CD14-positive monocyte (primary cell): ENCODE measurements at regions not wholly inside any gene's neighbourhood (a gene's known extent, or its start where the extent isn't known, plus 50 kb on each side); places are given as distances from the start of the nearest gene placed in this dataset.

Experiments
- DNase-seq, 3 donors: peaks; one replicate each; pipeline ENCODE4 v3.0.0-alpha.2; 2011 to 2022
- H2AFZ ChIP-seq: 2 replicates; pipeline ENCODE4 v1.6.0; 2012; ENCODE audit warnings: mild to moderate bottlenecking, low read depth, low read length, inconsistent platforms; ENCODE audit not compliant: insufficient read depth, poor library complexity, severe bottlenecking
- H3K27ac ChIP-seq, 2 donors: 1 replicate in 1 of 2; 2 replicates in 1 of 2; pipeline ENCODE4 v1.5.1; 2012 to 2013; ENCODE audit warnings: low read length in 2 of 2, control low read depth in 1 of 2, inconsistent platforms in 1 of 2, low read depth in 1 of 2, mild to moderate bottlenecking in 1 of 2
- H3K27me3 ChIP-seq, 2 donors: one replicate each; pipeline versions ENCODE4 v1.6.0 to v1.6.1; 2011 to 2013; ENCODE audit warnings: low read length in 2 of 2; ENCODE audit not compliant: control insufficient read depth in 2 of 2, insufficient read depth in 2 of 2
- H3K36me3 ChIP-seq, 2 donors: replicated peaks in 1 of 2; 1 replicate in 1 of 2; 2 replicates in 1 of 2; pipeline versions ENCODE4 v1.5.1 to v1.6.1; 2012 to 2013; ENCODE audit warnings: low read length in 2 of 2, control low read depth in 1 of 2, inconsistent platforms in 1 of 2, mild to moderate bottlenecking in 1 of 2; ENCODE audit not compliant: insufficient read depth in 2 of 2, control insufficient read depth in 1 of 2
- H3K4me1 ChIP-seq, 2 donors: 1 replicate in 1 of 2; 2 replicates in 1 of 2; pipeline versions ENCODE4 v1.5.1 to v1.6.1; 2012 to 2013; ENCODE audit warnings: low read length in 2 of 2, control low read depth in 1 of 2, inconsistent platforms in 1 of 2, mild to moderate bottlenecking in 1 of 2, moderate library complexity in 1 of 2; ENCODE audit not compliant: insufficient read depth in 2 of 2, control insufficient read depth in 1 of 2
- H3K4me2 ChIP-seq: replicated peaks from 2 replicates; pipeline ENCODE3; 2012; ENCODE audit warnings: low read length, moderate library complexity, mild to moderate bottlenecking; ENCODE audit not compliant: poor library complexity, severe bottlenecking; ENCODE audit errors: extremely low read depth
- H3K4me3 ChIP-seq, 3 experiments: fragments of 200-600 bp in 1 of 3; sonication (generic) in 1 of 3; replicated peaks in 1 of 3; 1 replicate in 2 of 3; 2 replicates in 1 of 3; pipeline ENCODE4 v1.5.1; 2011 to 2013; ENCODE audit warnings: low read length in 3 of 3, mild to moderate bottlenecking in 3 of 3, control low read depth in 2 of 3, low read depth in 2 of 3, inconsistent platforms in 1 of 3, moderate library complexity in 1 of 3
- H3K79me2 ChIP-seq: 2 replicates; pipeline ENCODE4 v1.6.0; 2012; ENCODE audit warnings: mild to moderate bottlenecking, control low read depth, inconsistent platforms, low read length, moderate library complexity; ENCODE audit not compliant: insufficient read depth
- H3K9ac ChIP-seq: 2 replicates; pipeline ENCODE4 v1.6.0; 2017; ENCODE audit warnings: low read length, mild to moderate bottlenecking; ENCODE audit not compliant: insufficient read depth, poor library complexity, severe bottlenecking
- H3K9me3 ChIP-seq, 2 donors: replicated peaks in 1 of 2; 1 replicate in 1 of 2; 2 replicates in 1 of 2; pipeline versions ENCODE4 v1.5.1 to v1.6.1; 2012 to 2013; ENCODE audit warnings: low read length in 2 of 2, control low read depth in 1 of 2; ENCODE audit not compliant: control insufficient read depth in 1 of 2, insufficient read depth in 1 of 2
- H4K20me1 ChIP-seq: 2 replicates; pipeline ENCODE4 v1.6.0; 2012; ENCODE audit warnings: mild to moderate bottlenecking, low read length, control low read depth, moderate library complexity; ENCODE audit not compliant: insufficient read depth
- H3K27ac Mint-ChIP-seq, 7 donors: one replicate each; pipeline ENCODE4 v1.8.0; 2020; ENCODE audit warnings: mild to moderate bottlenecking in 7 of 7, mixed read lengths in 7 of 7, moderate library complexity in 6 of 7, inconsistent platforms in 2 of 7
- H3K27me3 Mint-ChIP-seq, 3 donors: one replicate each; pipeline ENCODE4 v1.8.0; 2021 to 2022; ENCODE audit warnings: low read depth in 3 of 3, mild to moderate bottlenecking in 3 of 3, mixed read lengths in 3 of 3, moderate library complexity in 3 of 3, inconsistent platforms in 1 of 3
- H3K36me3 Mint-ChIP-seq, 2 donors: one replicate each; pipeline ENCODE4 v1.8.0; 2020; ENCODE audit warnings: mixed read lengths in 2 of 2, inconsistent platforms in 1 of 2, mild to moderate bottlenecking in 1 of 2
- H3K4me1 Mint-ChIP-seq: one replicate; pipeline ENCODE4 v1.8.0; 2020; ENCODE audit warnings: mild to moderate bottlenecking, mixed read lengths
- H3K4me3 Mint-ChIP-seq, 2 donors: one replicate each; pipeline ENCODE4 v1.8.0; 2020; ENCODE audit warnings: mild to moderate bottlenecking in 2 of 2, mixed read lengths in 2 of 2, moderate library complexity in 1 of 2
- H3K9me3 Mint-ChIP-seq, 7 donors: one replicate each; pipeline ENCODE4 v1.8.0; 2020 to 2022; ENCODE audit warnings: mixed read lengths in 7 of 7, mild to moderate bottlenecking in 6 of 7, moderate library complexity in 6 of 7, inconsistent platforms in 2 of 7
- CTCF ChIP-seq: fragments of 200-600 bp; IDR thresholded peaks from one replicate; pipeline ENCODE4 v1.8.0; 2022; ENCODE audit warnings: antibody characterized with exemption, mild to moderate bottlenecking
- WGBS: methylation state at CpG from one replicate; pipeline ENCODE4 v1.1.5; 2013; ENCODE audit warnings: missing lambda C conversion rate; ENCODE audit not compliant: insufficient coverage; 5-methylcytosine and 5-hydroxymethylcytosine counted together
- intact Hi-C, 2 donors: fragments of 100-400 bp; cut with micrococcal nuclease; formaldehyde crosslinking; loops; one replicate each; pipeline versions ENCODE4 v1.15.0 to v1.15.1; 2023

DNA sequence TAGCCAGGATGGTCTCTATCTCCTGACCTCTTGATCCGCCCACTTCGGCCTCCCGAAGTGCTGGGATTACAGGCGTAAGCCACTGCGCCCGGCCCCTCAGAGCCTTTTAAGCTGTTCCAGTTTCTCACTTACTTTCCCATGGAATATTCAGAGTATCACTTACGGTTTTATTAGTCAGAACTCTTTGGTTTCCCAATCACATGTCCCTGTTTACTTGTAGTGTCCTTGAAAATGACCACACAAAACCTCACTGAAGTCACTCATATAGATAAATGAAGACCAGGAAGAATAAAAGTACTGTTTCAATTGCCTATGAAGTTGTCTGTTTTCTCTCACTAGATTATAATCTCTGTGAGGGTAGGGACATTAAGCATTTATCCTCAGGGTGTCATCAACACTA lies 217.2 kb upstream of the HCCS start:
- DNase-seq = peak in 1 of 3 donors; percentile 2
- Histone ChIP-seq H2AFZ (no peak overlapping the region), H3K27ac (no peak overlapping the region), H3K79me2 (no peaks in the 10 kb centered on the region), H4K20me1 (no peaks in the 10 kb centered on the region), H3K9me3 (peaks cover 0 to 5% of the 10 kb centered on the region in 2 donors), H3K4me1 (peaks cover 9 to 11% of the 10 kb centered on the region in 2 donors), H3K36me3 (no peaks in the 10 kb centered on the region), H3K27me3 (no peaks in the 10 kb centered on the region), H3K9ac (no peak overlapping the region), H3K4me3 (no peak overlapping the region), H3K4me2 (no peak overlapping the region)
- Mint-ChIP-seq H3K27ac (peak overlapping the region in 1 of 7 donors; percentile 76), H3K4me1 (peaks cover 9% of the 10 kb centered on the region), H3K27me3 (peaks cover 0 to 2% (median 2%) of the 10 kb centered on the region in 3 donors), H3K4me3 (no peak overlapping the region), H3K36me3 (no peaks in the 10 kb centered on the region), H3K9me3 (peaks cover 0 to 6% (median 2%) of the 10 kb centered on the region in 7 donors)
- no CpG with 5 or more reads among the region's 7 CpGs for WGBS
- intact Hi-C loops = no loop called here
- TF ChIP-seq CTCF = no peak

- no peak overlapping the region for H3K9ac ChIP-seq
- H3K9me3 ChIP-seq = peaks cover 0 to 5% of the 10 kb centered on the region in 2 donors
- no peak overlapping the region for H3K4me3 ChIP-seq
- no peaks in the 10 kb centered on the region for H3K36me3 Mint-ChIP-seq
- no peak overlapping the region for H3K27ac ChIP-seq
- H3K27ac Mint-ChIP-seq = peak overlapping the region in 1 of 7 donors; percentile 79
- H4K20me1 ChIP-seq = no peaks in the 10 kb centered on the region
- H3K36me3 ChIP-seq = no peaks in the 10 kb centered on the region
- peaks cover 0 to 2% (median 0%) of the 10 kb centered on the region in 3 donors for H3K27me3 Mint-ChIP-seq
- peaks cover 7 to 11% of the 10 kb centered on the region in 2 donors for H3K4me1 ChIP-seq
- no peak for TF ChIP-seq CTCF
- WGBS = no CpG with 5 or more reads among the region's 9 CpGs
- H3K4me2 ChIP-seq = no peak overlapping the region
- H3K9me3 Mint-ChIP-seq = peaks cover 0 to 6% (median 3%) of the 10 kb centered on the region in 7 donors
- H2AFZ ChIP-seq = no peak overlapping the region
- no peak for DNase-seq
- no peaks in the 10 kb centered on the region for H3K79me2 ChIP-seq
- H3K27me3 ChIP-seq = no peaks in the 10 kb centered on the region
- peaks cover 7% of the 10 kb centered on the region for H3K4me1 Mint-ChIP-seq
- intact Hi-C loops = no loop called here
- no peak overlapping the region for H3K4me3 Mint-ChIP-seq
These were observed 213.4 kb upstream of the HCCS start for GRCh38 chrX:10897768-10898167.
